IMR-90 (cell line): ENCODE measurements at regions not wholly inside any gene's neighbourhood (a gene's known extent, or its start where the extent isn't known, plus 50 kb on each side); places are given as distances from the start of the nearest gene placed in this dataset.

Experiments
- ATAC-seq: fragments of 200-7000 bp; cut with Tn5 transposase; 2 replicates; pipeline ENCODE4 v1.9.1; 2020; ENCODE audit warnings: low read depth, mild to moderate bottlenecking, moderate library complexity
- BruUV-seq: library from RNA; stranded (reverse); fragments of 400-500 nt; replicated peaks from 2 replicates; lab custom pipeline; 2021; lab: Mats Ljungman, UMichigan
- CTCF ChIA-PET: fragments of 300-600 bp; formaldehyde crosslinking; extraction: SDS; loops from one replicate; lab custom pipeline; 2021; ENCODE audit warnings: antibody characterized with exemption; lab: Yijun Ruan, JAX
- POLR2A ChIA-PET: fragments of 300-600 bp; sonication (Branson Sonifier 250); formaldehyde crosslinking; loops from one replicate; lab custom pipeline; 2022; ENCODE audit warnings: antibody characterized with exemption; ENCODE audit not compliant: unreplicated experiment; lab: Charles Lee
- DNase-seq: peaks from one replicate; pipeline ENCODE4 v3.0.0; 2013
- H2AFZ ChIP-seq: replicated peaks from 2 replicates; pipeline ENCODE3; 2013; ENCODE audit warnings: low read length, mild to moderate bottlenecking; ENCODE audit not compliant: poor library complexity
- H2AK5ac ChIP-seq: 2 replicates; pipeline ENCODE4 v1.6.1; 2013; ENCODE audit warnings: low read depth, low read length, inconsistent platforms
- H2AK9ac ChIP-seq: replicated peaks from 2 replicates; pipeline ENCODE3; 2013; ENCODE audit warnings: mild to moderate bottlenecking, low read depth, low read length, moderate library complexity; ENCODE audit not compliant: poor library complexity
- H2BK120ac ChIP-seq: 2 replicates; pipeline ENCODE4 v1.6.1; 2013; ENCODE audit warnings: low read depth, low read length, inconsistent platforms
- H2BK15ac ChIP-seq: 3 replicates; pipeline ENCODE4 v1.6.1; 2013; ENCODE audit warnings: low read depth, low read length, inconsistent platforms
- H2BK20ac ChIP-seq: 2 replicates; pipeline ENCODE4 v1.6.1; 2013; ENCODE audit warnings: low read depth, mild to moderate bottlenecking, inconsistent platforms, low read length, moderate library complexity
- H2BK5ac ChIP-seq: 2 replicates; pipeline ENCODE4 v1.6.1; 2013; ENCODE audit warnings: mild to moderate bottlenecking, low read depth, low read length, inconsistent platforms; ENCODE audit not compliant: poor library complexity, severe bottlenecking
- H3K14ac ChIP-seq: replicated peaks from 2 replicates; pipeline ENCODE4 v1.6.1; 2013; ENCODE audit warnings: low read depth, low read length, inconsistent platforms
- H3K18ac ChIP-seq: 2 replicates; pipeline ENCODE4 v1.6.1; 2013; ENCODE audit warnings: low read depth, low read length, control low read depth
- H3K23ac ChIP-seq: 2 replicates; pipeline ENCODE4 v1.6.1; 2013; ENCODE audit warnings: low read depth, low read length, inconsistent platforms
- H3K27ac ChIP-seq: 2 replicates; pipeline ENCODE4 v1.5.1; 2013; ENCODE audit warnings: mild to moderate bottlenecking, control low read depth, low read length; ENCODE audit not compliant: insufficient read depth
- H3K27me3 ChIP-seq: 2 replicates; pipeline ENCODE4 v1.6.1; 2013; ENCODE audit warnings: low read length; ENCODE audit not compliant: control insufficient read depth, insufficient read depth
- H3K36me3 ChIP-seq: 2 replicates; pipeline ENCODE4 v1.6.1; 2013; ENCODE audit warnings: low read length, mixed read lengths; ENCODE audit not compliant: control insufficient read depth, insufficient read depth
- H3K4ac ChIP-seq: 2 replicates; pipeline ENCODE4 v1.6.1; 2013; ENCODE audit warnings: low read depth, low read length, inconsistent platforms
- H3K4me1 ChIP-seq: 2 replicates; pipeline ENCODE4 v1.6.1; 2013; ENCODE audit warnings: low read length, mixed read lengths; ENCODE audit not compliant: control insufficient read depth, insufficient read depth
- H3K4me2 ChIP-seq: 2 replicates; pipeline ENCODE4 v1.6.1; 2013; ENCODE audit warnings: low read depth, mild to moderate bottlenecking, control low read depth, low read length, moderate library complexity
- H3K4me3 ChIP-seq: 2 replicates; pipeline ENCODE4 v1.5.1; 2013; ENCODE audit warnings: low read depth, mild to moderate bottlenecking, control low read depth, low read length, moderate library complexity; ENCODE audit not compliant: insufficient read depth
- H3K56ac ChIP-seq: 2 replicates; pipeline ENCODE4 v1.6.1; 2013; ENCODE audit warnings: low read length, inconsistent platforms; ENCODE audit not compliant: insufficient read depth; ENCODE audit errors: extremely low read depth
- H3K79me1 ChIP-seq, 2 experiments: 2 replicates each; pipeline ENCODE4 v1.6.1; 2013; ENCODE audit warnings: low read length in 2 of 2, inconsistent platforms in 1 of 2, low read depth in 1 of 2
- H3K9ac ChIP-seq: 2 replicates; pipeline ENCODE4 v1.6.1; 2013; ENCODE audit warnings: low read depth, low read length, control low read depth
- H3K9me1 ChIP-seq: 2 replicates; pipeline ENCODE4 v1.6.1; 2013; ENCODE audit warnings: low read length, inconsistent platforms; ENCODE audit not compliant: insufficient read depth
- H3K9me3 ChIP-seq: 2 replicates; pipeline ENCODE4 v1.6.1; 2013; ENCODE audit warnings: low read length; ENCODE audit not compliant: control insufficient read depth, insufficient read depth
- H4K20me1 ChIP-seq: 2 replicates; pipeline ENCODE4 v1.6.1; 2013; ENCODE audit warnings: low read length, inconsistent platforms; ENCODE audit not compliant: insufficient read depth
- H4K5ac ChIP-seq: 2 replicates; pipeline ENCODE4 v1.6.1; 2013; ENCODE audit warnings: mild to moderate bottlenecking, low read depth, low read length, control low read depth
- H4K8ac ChIP-seq, 2 experiments: 2 replicates each; pipeline ENCODE4 v1.6.1; 2013; ENCODE audit warnings: low read depth in 2 of 2, low read length in 2 of 2, control low read depth in 1 of 2, inconsistent platforms in 1 of 2
- H4K91ac ChIP-seq: 2 replicates; pipeline ENCODE4 v1.6.1; 2013; ENCODE audit warnings: low read depth, low read length, inconsistent platforms; ENCODE audit not compliant: insufficient read depth
- BHLHE40 ChIP-seq: fragments of 150-350 bp; IDR thresholded peaks from 2 replicates; pipeline ENCODE4 v1.6.1; 2016; ENCODE audit warnings: mild to moderate bottlenecking, low read depth, low read length
- CEBPB ChIP-seq: IDR thresholded peaks from 2 replicates; pipeline ENCODE4 v1.6.1; 2012; ENCODE audit warnings: low read depth, low read length, improper control_type of control experiment
- CHD1 ChIP-seq: IDR thresholded peaks from 2 replicates; pipeline ENCODE4 v1.6.1; 2012; ENCODE audit warnings: low read depth, low read length, improper control_type of control experiment
- ELK1 ChIP-seq: fragments of 150-350 bp; IDR thresholded peaks from 2 replicates; pipeline ENCODE4 v1.6.1; 2016; ENCODE audit warnings: low read depth, mild to moderate bottlenecking, low read length, moderate library complexity, borderline replicate concordance
- FOS ChIP-seq: fragments of 150-350 bp; IDR thresholded peaks from 2 replicates; pipeline ENCODE4 v1.6.1; 2016; ENCODE audit warnings: low read depth, low read length
- MAFK ChIP-seq: IDR thresholded peaks from 2 replicates; pipeline ENCODE4 v1.6.1; 2012; ENCODE audit warnings: low read depth, low read length, improper control_type of control experiment
- MAZ ChIP-seq: IDR thresholded peaks from 2 replicates; pipeline ENCODE4 v1.6.1; 2012; ENCODE audit warnings: low read depth, mild to moderate bottlenecking, low read length, improper control_type of control experiment, moderate library complexity, borderline replicate concordance
- MXI1 ChIP-seq: IDR thresholded peaks from 2 replicates; pipeline ENCODE4 v1.6.1; 2012; ENCODE audit warnings: low read depth, mild to moderate bottlenecking, low read length, moderate library complexity, borderline replicate concordance
- NFE2L2 ChIP-seq: fragments of 150-350 bp; IDR thresholded peaks from 2 replicates; pipeline ENCODE4 v1.6.1; 2016; ENCODE audit warnings: low read depth, mild to moderate bottlenecking, low read length
- POLR2A ChIP-seq: IDR thresholded peaks from 2 replicates; pipeline ENCODE4 v1.6.1; 2012; ENCODE audit warnings: mild to moderate bottlenecking, low read depth, low read length
- RAD21 ChIP-seq: IDR thresholded peaks from 2 replicates; pipeline ENCODE4 v1.6.1; 2012; ENCODE audit warnings: low read length, improper control_type of control experiment
- RCOR1 ChIP-seq: IDR thresholded peaks from 2 replicates; pipeline ENCODE4 v1.6.1; 2012; ENCODE audit warnings: mild to moderate bottlenecking, low read length, improper control_type of control experiment; ENCODE audit not compliant: insufficient replicate concordance
- RFX5 ChIP-seq: IDR thresholded peaks from 2 replicates; pipeline ENCODE4 v1.8.0; 2012; ENCODE audit warnings: low read depth, mild to moderate bottlenecking, low read length, moderate library complexity
- SMC3 ChIP-seq: fragments of 150-350 bp; IDR thresholded peaks from 2 replicates; pipeline ENCODE4 v1.6.1; 2016; ENCODE audit warnings: low read depth, mild to moderate bottlenecking, antibody characterized with exemption, low read length, moderate library complexity
- USF2 ChIP-seq: fragments of 150-350 bp; IDR thresholded peaks from 2 replicates; pipeline ENCODE4 v1.6.1; 2017; ENCODE audit warnings: mild to moderate bottlenecking, antibody characterized with exemption, low read length, low read depth
- WGBS, 2 experiments: methylation state at CpG; one replicate each; pipeline versions ENCODE4 v1.1.5 to v1.1.7; 2013; ENCODE audit warnings: missing lambda C conversion rate in 2 of 2; ENCODE audit not compliant: insufficient read length in 1 of 2; ENCODE audit errors: extremely low coverage in 2 of 2; 5-methylcytosine and 5-hydroxymethylcytosine counted together
- dilution Hi-C: fragments of 300-500 bp; cut with HindIII; formaldehyde crosslinking; loops from one replicate; pipeline ENCODE4 v1.14.3; 2018; ENCODE audit warnings: low sequenced_read_pairs; ENCODE audit not compliant: unreplicated experiment
- in situ Hi-C: fragments of 300-500 bp; cut with MboI; formaldehyde crosslinking; loops from 3 replicates; pipeline ENCODE4 v1.14.3; 2019; ENCODE audit warnings: low sequenced_read_pairs, inconsistent platforms, mixed read lengths
- intact Hi-C: fragments of 100-400 bp; cut with micrococcal nuclease; formaldehyde crosslinking; loops from 2 replicates; pipeline ENCODE4 v1.10.0; 2022
- TF ChIP-seq, protein P1 (sequence below): conservative IDR thresholded peaks from 2 replicates; pipeline ENCODE4 v1.5.1; 2012; ENCODE audit warnings: mild to moderate bottlenecking, low read depth, low read length, improper control_type of control experiment

DNA sequence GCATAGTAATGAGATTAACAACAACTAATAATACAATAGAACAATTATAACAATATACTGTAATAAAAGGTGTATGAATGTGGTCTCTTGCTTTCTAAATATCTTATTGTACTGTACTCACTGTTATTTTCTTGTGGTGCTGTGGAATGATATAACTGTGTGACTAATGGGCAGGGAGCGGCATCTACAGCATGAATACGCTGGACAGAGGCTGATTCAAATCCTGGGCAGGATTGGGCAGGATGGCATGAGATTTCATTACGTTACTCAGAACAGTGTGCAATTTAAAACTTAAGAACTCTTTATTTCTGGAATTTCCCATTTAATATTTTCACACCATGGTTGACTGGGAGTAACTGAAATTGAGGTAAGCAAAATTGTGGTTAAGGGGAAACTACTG is 1239.8 kb upstream of the GOT2 start:
- Histone ChIP-seq H4K91ac (no peak overlapping the region), H3K18ac (no peak overlapping the region), H3K23ac (no peak overlapping the region), H4K8ac (no peak overlapping the region), H3K79me1 (no peaks in the 10 kb centered on the region), H2BK120ac (no peak overlapping the region), H3K56ac (no peak overlapping the region), H4K20me1 (no peaks in the 10 kb centered on the region), H3K27me3 (no peaks in the 10 kb centered on the region), H2BK15ac (no peak overlapping the region), H2AK9ac (no peak overlapping the region), H3K4me3 (no peak overlapping the region), H3K4ac (no peak overlapping the region), H3K9me1 (no peaks in the 10 kb centered on the region), H2BK20ac (no peak overlapping the region), H3K14ac (no peak overlapping the region), H2AK5ac (no peak overlapping the region), H2AFZ (no peak overlapping the region), H2BK5ac (no peak overlapping the region), H3K9me3 (no peaks in the 10 kb centered on the region), H4K5ac (no peak overlapping the region), H3K4me1 (no peaks in the 10 kb centered on the region), H3K27ac (no peak overlapping the region), H3K36me3 (no peaks in the 10 kb centered on the region), H3K4me2 (no peak overlapping the region), H3K9ac (no peak overlapping the region)
- intact Hi-C loops (no loop called here), in situ Hi-C loops (no loop called here), dilution Hi-C loops (no loop called here)
- ChIA-PET POLR2A (no interaction called here), CTCF (no interaction called here)
- no CpG with 5 or more reads among the region's 3 CpGs for WGBS, 2 experiments
- DNase-seq (no peak), ATAC-seq (no peak)
- no peak for TF ChIP-seq RFX5
- TF ChIP-seq BHLHE40: no peak
- no peak for TF ChIP-seq MXI1
- TF ChIP-seq, protein P1, sequence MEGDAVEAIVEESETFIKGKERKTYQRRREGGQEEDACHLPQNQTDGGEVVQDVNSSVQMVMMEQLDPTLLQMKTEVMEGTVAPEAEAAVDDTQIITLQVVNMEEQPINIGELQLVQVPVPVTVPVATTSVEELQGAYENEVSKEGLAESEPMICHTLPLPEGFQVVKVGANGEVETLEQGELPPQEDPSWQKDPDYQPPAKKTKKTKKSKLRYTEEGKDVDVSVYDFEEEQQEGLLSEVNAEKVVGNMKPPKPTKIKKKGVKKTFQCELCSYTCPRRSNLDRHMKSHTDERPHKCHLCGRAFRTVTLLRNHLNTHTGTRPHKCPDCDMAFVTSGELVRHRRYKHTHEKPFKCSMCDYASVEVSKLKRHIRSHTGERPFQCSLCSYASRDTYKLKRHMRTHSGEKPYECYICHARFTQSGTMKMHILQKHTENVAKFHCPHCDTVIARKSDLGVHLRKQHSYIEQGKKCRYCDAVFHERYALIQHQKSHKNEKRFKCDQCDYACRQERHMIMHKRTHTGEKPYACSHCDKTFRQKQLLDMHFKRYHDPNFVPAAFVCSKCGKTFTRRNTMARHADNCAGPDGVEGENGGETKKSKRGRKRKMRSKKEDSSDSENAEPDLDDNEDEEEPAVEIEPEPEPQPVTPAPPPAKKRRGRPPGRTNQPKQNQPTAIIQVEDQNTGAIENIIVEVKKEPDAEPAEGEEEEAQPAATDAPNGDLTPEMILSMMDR: no peak
- TF ChIP-seq NFE2L2: no peak
- no peak for TF ChIP-seq MAZ
- TF ChIP-seq RAD21: no peak
- no peak for TF ChIP-seq CHD1
- no peak for TF ChIP-seq USF2
- TF ChIP-seq ELK1: no peak
- TF ChIP-seq SMC3: no peak
- no peak for TF ChIP-seq POLR2A
- no peak for TF ChIP-seq RCOR1
- TF ChIP-seq CEBPB: no peak
- no peak for TF ChIP-seq MAFK
- TF ChIP-seq FOS: no peak
- BruUV-seq: no TSS peak
